Activated CD8-positive, alpha-beta memory T cell treated with anti-CD3 and anti-CD28 coated beads for 36 hours (primary cell): ENCODE measurements at regions not wholly inside any gene's neighbourhood (a gene's known extent, or its start where the extent isn't known, plus 50 kb on each side); places are given as distances from the start of the nearest gene placed in this dataset.
"Not testable (repeated sequence)": the region's sequence is repeated elsewhere in the genome, so short reads cannot be mapped to it uniquely, and the experiment has no call there.

Experiments used
- CTCF ChIA-PET: fragments of 350-600 bp; sonication (Branson Sonifier 250); formaldehyde crosslinking; loops from one replicate; lab custom pipeline; 2021; ENCODE audit warnings: antibody characterized with exemption; lab: Charles Lee
- POLR2A ChIA-PET: fragments of 350-600 bp; sonication (Branson Sonifier 250); formaldehyde crosslinking; loops from one replicate; lab custom pipeline; 2021; ENCODE audit warnings: antibody characterized with exemption; lab: Charles Lee

GRCh38 chr21:20789729-20790500 is 208.3 kb upstream of the NCAM2 start:
- ChIA-PET CTCF (no interaction called here), POLR2A (no interaction called here)

- CTCF ChIA-PET = no interaction called here
- POLR2A ChIA-PET = no interaction called here
Observed at GRCh38 chr21:20800106-20800505, 198.1 kb upstream of the NCAM2 start.

DNA sequence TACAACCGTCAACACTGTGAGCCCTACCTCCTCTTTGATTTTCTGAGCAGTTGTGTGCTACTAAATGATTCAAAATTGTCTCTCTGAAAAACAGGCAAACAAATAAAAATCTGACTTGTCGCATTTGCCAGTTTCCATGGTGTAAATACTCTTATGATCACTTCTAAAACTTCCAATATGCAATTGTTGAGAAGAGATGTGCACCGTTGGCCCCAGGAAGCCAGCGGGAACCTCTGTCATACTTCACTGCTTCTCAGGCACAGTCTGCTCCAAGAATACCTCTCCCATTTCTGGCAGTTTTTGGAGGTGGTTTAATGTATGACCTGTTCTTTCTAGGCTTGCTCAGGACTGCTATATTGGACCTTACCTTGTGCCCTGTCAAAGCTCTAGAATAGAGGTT is 196.0 kb upstream of the NCAM2 start:
- ChIA-PET POLR2A (no interaction called here), CTCF (no interaction called here)

DNA sequence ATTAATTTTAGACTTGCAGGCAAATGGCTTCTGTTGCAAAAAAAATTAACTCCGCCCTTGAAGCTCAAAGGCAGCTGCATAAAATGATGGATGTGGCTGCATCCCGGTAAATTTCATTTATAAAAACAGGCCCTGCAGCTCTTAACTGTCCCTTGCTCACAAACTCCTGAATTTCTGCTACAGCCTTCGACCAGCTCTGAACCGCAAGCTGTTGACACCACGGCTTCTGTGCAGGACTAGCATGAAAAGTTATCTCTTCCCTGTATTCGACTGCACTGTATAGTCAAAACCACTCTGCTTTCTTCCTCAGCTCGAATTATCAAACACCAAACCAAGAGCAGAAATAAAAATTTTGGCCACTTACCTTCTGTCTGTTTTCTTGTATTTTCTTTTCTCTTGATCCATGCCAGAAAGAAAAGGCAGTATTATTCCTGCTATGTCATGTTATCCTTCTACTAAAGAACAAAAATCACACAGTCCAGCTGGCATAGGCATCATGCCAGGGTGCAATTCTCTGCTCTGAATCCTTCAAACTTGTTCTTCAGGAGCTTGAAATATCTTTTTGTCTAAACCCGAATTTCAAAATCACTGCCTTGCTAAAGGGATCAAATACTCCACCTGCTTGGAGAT is 195.5 kb upstream of the NCAM2 start:
- ChIA-PET CTCF (no interaction called here), POLR2A (no interaction called here)

DNA sequence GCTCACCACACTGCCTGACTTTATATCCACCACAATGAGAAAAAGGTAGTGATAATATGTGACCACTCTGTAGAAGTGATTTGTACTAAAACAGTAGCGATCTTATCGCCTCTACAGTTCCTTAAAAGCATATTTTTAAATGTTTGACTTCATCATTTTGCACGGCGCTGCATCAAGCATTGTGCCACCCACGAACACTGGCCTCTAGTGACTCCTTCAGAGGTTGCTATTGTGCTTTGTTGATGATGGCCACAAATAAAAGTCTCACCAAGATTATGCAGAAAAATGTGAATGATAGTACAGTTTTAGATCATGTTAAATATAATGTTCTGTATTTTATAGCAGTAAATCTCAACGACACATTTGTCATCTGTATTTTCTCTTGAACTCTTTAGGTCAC is 186.5 kb upstream of the NCAM2 start:
- POLR2A ChIA-PET = no interaction called here
- CTCF ChIA-PET = no interaction called here

GRCh38 chr21:20814090-20814489 is 184.1 kb upstream of the NCAM2 start:
- ChIA-PET POLR2A (no interaction called here), CTCF (no interaction called here)

DNA sequence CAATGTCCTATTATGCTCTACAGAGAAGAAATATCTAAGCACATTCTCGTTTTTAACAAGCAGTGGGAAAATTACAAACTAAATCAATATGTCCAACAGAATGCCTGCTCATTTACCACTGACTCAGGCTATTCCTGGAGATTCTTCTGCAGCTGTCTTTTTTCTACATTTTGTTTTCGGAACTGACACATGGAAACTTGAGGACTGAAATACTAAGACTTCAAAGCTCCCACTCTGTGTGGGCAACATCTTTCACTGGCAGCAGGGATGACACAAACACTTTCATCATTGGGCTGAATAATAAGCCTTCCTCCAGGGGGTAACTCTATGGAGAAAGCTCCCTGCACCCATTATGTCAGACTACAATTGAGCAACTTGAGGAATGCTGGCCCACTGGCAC is 175.5 kb upstream of the NCAM2 start:
- POLR2A ChIA-PET = no interaction called here
- CTCF ChIA-PET = no interaction called here

GRCh38 chr21:20852866-20853265 is 145.3 kb upstream of the NCAM2 start:
- POLR2A ChIA-PET = no interaction called here
- CTCF ChIA-PET = no interaction called here

GRCh38 chr21:20856926-20857325 is 141.3 kb upstream of the NCAM2 start:
- POLR2A ChIA-PET = no interaction called here
- CTCF ChIA-PET = no interaction called here

DNA sequence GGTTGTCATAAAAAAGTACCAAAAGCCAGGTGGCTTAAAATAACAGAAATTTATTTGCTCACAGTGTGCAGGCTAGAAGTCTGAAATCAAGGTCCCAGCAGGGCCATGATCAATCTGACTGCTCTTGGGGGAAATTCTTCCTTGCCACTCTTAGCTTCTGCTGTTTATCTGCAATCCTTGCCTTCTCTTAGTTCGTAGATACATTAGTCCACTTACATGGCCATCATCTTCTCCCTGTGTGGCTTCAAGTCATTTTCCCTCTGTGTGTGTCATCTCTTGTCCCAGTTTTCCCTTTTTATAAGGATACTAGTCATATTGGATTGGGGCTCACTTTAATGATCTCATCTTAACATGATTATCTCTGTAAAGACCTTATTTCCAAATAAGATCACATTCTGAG is 124.0 kb upstream of the NCAM2 start:
- CTCF ChIA-PET = no interaction called here
- POLR2A ChIA-PET = no interaction called here

GRCh38 chr21:20875742-20876141 is 122.5 kb upstream of the NCAM2 start:
- ChIA-PET POLR2A (no interaction called here), CTCF (no interaction called here)

- POLR2A ChIA-PET = no interaction called here
- CTCF ChIA-PET = no interaction called here
Observed at GRCh38 chr21:20877976-20878375, 120.2 kb upstream of the NCAM2 start.

DNA sequence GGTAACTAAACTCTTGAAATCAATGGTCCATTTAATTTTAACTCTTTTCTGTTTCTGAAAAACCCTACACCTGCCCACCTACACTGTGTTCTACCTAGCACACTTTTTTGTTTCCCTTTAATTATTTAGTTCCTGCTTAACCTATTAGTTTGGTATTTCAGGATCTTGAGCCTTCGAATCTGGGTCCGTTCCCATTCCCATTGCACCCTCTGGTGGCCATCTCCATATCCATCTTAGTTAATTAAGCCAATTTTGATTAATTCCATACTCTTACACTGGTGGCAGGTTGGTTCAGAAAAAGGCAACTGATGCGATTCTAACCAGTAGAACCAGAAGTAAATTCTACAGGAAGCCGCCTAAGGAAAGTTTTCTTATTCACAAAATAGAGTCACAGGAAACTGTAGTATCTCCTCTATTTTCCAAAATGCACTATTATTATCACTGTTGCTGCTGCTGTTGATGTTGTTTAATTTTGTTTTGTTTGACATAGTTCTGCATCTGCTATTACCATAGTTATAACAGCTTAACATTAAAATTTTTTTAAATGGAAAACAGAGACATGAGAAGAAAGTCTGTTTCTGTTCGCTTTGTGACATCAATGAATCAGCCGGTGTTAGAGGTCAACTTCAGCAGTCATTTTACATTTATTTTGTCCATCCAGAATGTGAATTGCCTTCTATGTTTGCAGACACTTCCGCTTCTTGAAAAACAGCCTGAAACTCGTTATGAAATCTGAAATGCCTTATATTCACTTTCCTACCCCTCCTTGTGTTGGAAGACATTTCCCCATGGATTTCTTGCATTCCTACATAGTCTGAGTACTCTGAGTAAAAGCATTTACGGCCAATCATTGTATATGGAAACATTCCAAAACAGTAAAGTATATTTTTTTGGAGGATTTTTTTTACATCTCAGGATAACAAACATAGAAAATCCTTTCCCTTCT is 115.5 kb upstream of the NCAM2 start:
- ChIA-PET CTCF (no interaction called here), POLR2A (no interaction called here)

- ChIA-PET CTCF (no interaction called here), POLR2A (no interaction called here)
Observed at GRCh38 chr21:20883408-20883800, 114.8 kb upstream of the NCAM2 start.

- CTCF ChIA-PET = no interaction called here
Observed at GRCh38 chr21:20902511-20902910, 95.7 kb upstream of the NCAM2 start.

GRCh38 chr21:20902998-20903397 is 95.2 kb upstream of the NCAM2 start:
- CTCF ChIA-PET = no interaction called here
- POLR2A ChIA-PET = no interaction called here

More at GRCh38 chr21:20902511-20902910, 95.7 kb upstream of the NCAM2 start:
- POLR2A ChIA-PET = no interaction called here

DNA sequence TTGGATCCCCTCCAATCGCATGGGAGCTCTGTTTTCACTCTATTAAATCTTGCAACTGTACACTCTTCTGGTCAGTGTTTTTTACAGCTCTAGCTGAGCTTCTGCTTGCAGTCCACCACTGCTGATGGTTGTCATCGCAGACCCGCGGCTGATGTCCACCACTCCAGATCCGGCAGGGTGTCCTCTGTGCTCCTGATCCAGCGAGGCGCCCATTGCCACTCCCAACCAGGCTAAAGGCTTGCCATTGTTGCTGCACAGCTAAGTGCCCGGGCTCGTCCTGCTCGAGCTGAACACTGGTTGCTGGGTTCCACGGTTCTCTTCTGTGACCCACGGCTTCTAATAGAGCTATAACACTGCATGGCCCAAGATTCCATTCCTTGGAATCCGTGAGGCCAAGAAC is 70.7 kb upstream of the NCAM2 start:
- POLR2A ChIA-PET, CTCF ChIA-PET: not testable (repeated sequence)

- ChIA-PET CTCF (no interaction called here), POLR2A (no interaction called here)
Observed at GRCh38 chr21:20942523-20942922, 55.7 kb upstream of the NCAM2 start.

DNA sequence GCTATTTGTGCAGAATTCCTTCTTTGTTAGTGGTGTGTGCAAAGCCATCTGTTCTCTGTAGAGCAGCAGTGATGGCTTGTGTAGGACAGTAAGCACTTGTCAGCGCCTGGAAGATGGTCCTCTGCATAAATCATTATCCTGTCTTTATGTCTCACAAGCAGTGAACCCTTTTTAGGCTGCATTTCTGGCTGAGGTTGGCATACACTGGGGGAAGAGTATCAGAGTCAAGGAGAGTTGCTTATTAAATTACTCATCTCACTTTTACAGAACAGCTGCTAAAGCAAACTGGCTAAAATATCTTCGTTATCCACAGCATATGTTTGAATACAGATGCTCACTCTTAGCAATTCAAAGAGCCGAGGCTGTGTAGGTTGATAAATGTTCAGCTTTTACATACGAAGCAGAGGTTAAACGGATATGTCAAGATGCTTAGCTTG is 54.6 kb upstream of the NCAM2 start:
- POLR2A ChIA-PET = no interaction called here
- CTCF ChIA-PET = interaction anchor here (1.1 kb wide), 1 partner anchor 21 kb away, joined by 3 read pairs; no protein-coding TSS in a partner anchor

GRCh38 chr21:20944139-20944538 is 54.1 kb upstream of the NCAM2 start:
- ChIA-PET CTCF (interaction anchor here (1.1 kb wide), 1 partner anchor 21 kb away, joined by 3 read pairs; no protein-coding TSS in a partner anchor), POLR2A (no interaction called here)
